Esophagus muscularis mucosa (tissue), 4 donors: ENCODE measurements at regions not wholly inside any gene's neighbourhood (a gene's known extent, or its start where the extent isn't known, plus 50 kb on each side); places are given as distances from the start of the nearest gene placed in this dataset.

Source experiments
- DNase-seq: peaks from one replicate; pipeline ENCODE4 v3.0.0-alpha.2; 2017; ENCODE audit errors: extremely low spot score
- H3K27ac ChIP-seq, 4 donors: fragments of 200-600 bp; sonication (generic); replicated peaks in 1 of 4; 1 replicate in 3 of 4; 2 replicates in 1 of 4; pipeline ENCODE4 v1.5.1; 2016 to 2019; ENCODE audit warnings: mild to moderate bottlenecking in 1 of 4
- H3K27me3 ChIP-seq, 4 donors: fragments of 200-600 bp; sonication (generic); one replicate each; pipeline versions ENCODE4 v1.5.1 to v1.6.0; 2016 to 2019
- H3K36me3 ChIP-seq, 4 donors: fragments of 200-600 bp; sonication (generic); one replicate each; pipeline ENCODE4 v1.5.1; 2016 to 2019
- H3K4me1 ChIP-seq, 4 donors: fragments of 200-600 bp; sonication (generic); one replicate each; pipeline ENCODE4 v1.5.1; 2016 to 2019
- H3K4me3 ChIP-seq, 4 donors: fragments of 200-600 bp; sonication (generic); 1 replicate in 2 of 4; 2 replicates in 2 of 4; pipeline ENCODE4 v1.5.1; 2016 to 2019; ENCODE audit warnings: mild to moderate bottlenecking in 4 of 4, moderate library complexity in 1 of 4
- H3K9me3 ChIP-seq, 4 donors: fragments of 200-600 bp; sonication (generic); 1 replicate in 3 of 4; 2 replicates in 1 of 4; pipeline ENCODE4 v1.5.1; 2016 to 2019
- CTCF ChIP-seq, 3 experiments: fragments of 200-600 bp in 2 of 3; fragments of 450-650 bp in 1 of 3; sonication (generic) in 2 of 3; IDR thresholded peaks; one replicate each; pipeline ENCODE4 v1.5.1; 2017 to 2019; ENCODE audit warnings: antibody characterized with exemption in 3 of 3, mild to moderate bottlenecking in 2 of 3, moderate library complexity in 1 of 3
- EP300 ChIP-seq: sonication (generic); formaldehyde crosslinking; IDR thresholded peaks from one replicate; pipeline ENCODE4 v1.6.1; 2017; ENCODE audit warnings: antibody characterized with exemption
- POLR2A ChIP-seq: fragments of 450-650 bp; IDR thresholded peaks from one replicate; pipeline ENCODE4 v1.6.1; 2017; ENCODE audit warnings: antibody characterized with exemption, moderate library complexity, mild to moderate bottlenecking, low read depth
- POLR2AphosphoS5 ChIP-seq, 2 donors: sonication (generic); formaldehyde crosslinking; IDR thresholded peaks; one replicate each; pipeline ENCODE4 v1.6.1; 2017; ENCODE audit warnings: antibody characterized with exemption in 2 of 2
- WGBS: methylation state at CpG from one replicate; pipeline ENCODE4 v1.1.5; 2018; 5-methylcytosine and 5-hydroxymethylcytosine counted together
- intact Hi-C: fragments of 100-400 bp; cut with DNase I; formaldehyde crosslinking; loops from one replicate; pipeline ENCODE4 v1.15.1; 2023

GRCh38 chr10:64090865-64091264 lies 569.7 kb downstream of the REEP3 start:
- DNase-seq = no peak
- Histone ChIP-seq H3K27me3 (no peaks in the 10 kb centered on the region), H3K9me3 (no peaks in the 10 kb centered on the region), H3K4me3 (no peak overlapping the region), H3K27ac (no peak overlapping the region), H3K4me1 (no peaks in the 10 kb centered on the region), H3K36me3 (no peaks in the 10 kb centered on the region)
- WGBS = 89% methylated on average over 3 of the region's 3 CpGs
- TF ChIP-seq CTCF (IDR thresholded peaks at IDR 0.05) (no peak), POLR2AphosphoS5 (IDR thresholded peaks at IDR 0.05) (no peak), EP300 (no peak), POLR2A (no peak)
- intact Hi-C loops = no loop called here

GRCh38 chr10:64091897-64092296 lies 570.7 kb downstream of the REEP3 start:
- DNase-seq = no peak
- intact Hi-C loops = no loop called here
- Histone ChIP-seq H3K27me3 (no peaks in the 10 kb centered on the region), H3K4me3 (no peak overlapping the region), H3K27ac (no peak overlapping the region), H3K36me3 (no peaks in the 10 kb centered on the region), H3K4me1 (no peaks in the 10 kb centered on the region), H3K9me3 (no peaks in the 10 kb centered on the region)
- TF ChIP-seq POLR2A (no peak), CTCF (IDR thresholded peaks at IDR 0.05) (no peak), EP300 (no peak), POLR2AphosphoS5 (IDR thresholded peaks at IDR 0.05) (no peak)
- WGBS = 68% methylated on average over 4 of the region's 4 CpGs

- no peaks in the 10 kb centered on the region for H3K36me3 ChIP-seq
- no peak overlapping the region for H3K27ac ChIP-seq
- H3K9me3 ChIP-seq = no peaks in the 10 kb centered on the region
- H3K4me3 ChIP-seq = no peak overlapping the region
- H3K27me3 ChIP-seq = no peaks in the 10 kb centered on the region
- H3K4me1 ChIP-seq = no peaks in the 10 kb centered on the region
- no peak for DNase-seq
- TF ChIP-seq POLR2A (no peak), CTCF (IDR thresholded peaks at IDR 0.05) (no peak), EP300 (no peak), POLR2AphosphoS5 (IDR thresholded peaks at IDR 0.05) (no peak)
- WGBS = 61% methylated on average over 3 of the region's 3 CpGs
- intact Hi-C loops = no loop called here
Observed at GRCh38 chr10:64093304-64093703, 572.1 kb downstream of the REEP3 start.

- no peaks in the 10 kb centered on the region for H3K9me3 ChIP-seq
- no peaks in the 10 kb centered on the region for H3K36me3 ChIP-seq
- DNase-seq = no peak
- no peak overlapping the region for H3K27ac ChIP-seq
- H3K4me1 ChIP-seq = no peaks in the 10 kb centered on the region
- no peak overlapping the region for H3K4me3 ChIP-seq
- H3K27me3 ChIP-seq = no peaks in the 10 kb centered on the region
- no peak for TF ChIP-seq POLR2A
- no peak for TF ChIP-seq POLR2AphosphoS5 (IDR thresholded peaks at IDR 0.05)
- no peak for TF ChIP-seq EP300
- TF ChIP-seq CTCF (IDR thresholded peaks at IDR 0.05) = no peak
- intact Hi-C loops = no loop called here
- 78% methylated on average over 3 of the region's 3 CpGs for WGBS
Observed at GRCh38 chr10:64093946-64094535, 572.8 kb downstream of the REEP3 start.

- DNase-seq = no peak
- Histone ChIP-seq H3K9me3 (no peaks in the 10 kb centered on the region), H3K4me3 (no peak overlapping the region), H3K36me3 (no peaks in the 10 kb centered on the region), H3K4me1 (no peaks in the 10 kb centered on the region), H3K27me3 (no peaks in the 10 kb centered on the region), H3K27ac (no peak overlapping the region)
- TF ChIP-seq POLR2AphosphoS5 (IDR thresholded peaks at IDR 0.05) (no peak), POLR2A (no peak), CTCF (IDR thresholded peaks at IDR 0.05) (no peak), EP300 (no peak)
- intact Hi-C loops = no loop called here
- 84% methylated on average over 4 of the region's 4 CpGs for WGBS
Observed at GRCh38 chr10:64096941-64097340, 575.7 kb downstream of the REEP3 start.
